Esophagus squamous epithelium (tissue), 4 donors: ENCODE measurements at regions not wholly inside any gene's neighbourhood (a gene's known extent, or its start where the extent isn't known, plus 50 kb on each side); places are given as distances from the start of the nearest gene placed in this dataset.

Source experiments
- POLR2A ChIP-seq, 4 donors: fragments of 450-650 bp; IDR thresholded peaks; one replicate each; pipeline ENCODE4 v1.6.1; 2017; ENCODE audit warnings: antibody characterized with exemption in 4 of 4, mild to moderate bottlenecking in 4 of 4, moderate library complexity in 3 of 4
- TF ChIP-seq, protein P1 (sequence below), 6 experiments: fragments of 450-650 bp in 4 of 6; fragments of 200-600 bp in 2 of 6; sonication (generic) in 2 of 6; IDR thresholded peaks; one replicate each; pipeline ENCODE4 v1.5.1; 2016 to 2019; ENCODE audit warnings: antibody characterized with exemption in 6 of 6, mild to moderate bottlenecking in 4 of 6, moderate library complexity in 4 of 6

DNA sequence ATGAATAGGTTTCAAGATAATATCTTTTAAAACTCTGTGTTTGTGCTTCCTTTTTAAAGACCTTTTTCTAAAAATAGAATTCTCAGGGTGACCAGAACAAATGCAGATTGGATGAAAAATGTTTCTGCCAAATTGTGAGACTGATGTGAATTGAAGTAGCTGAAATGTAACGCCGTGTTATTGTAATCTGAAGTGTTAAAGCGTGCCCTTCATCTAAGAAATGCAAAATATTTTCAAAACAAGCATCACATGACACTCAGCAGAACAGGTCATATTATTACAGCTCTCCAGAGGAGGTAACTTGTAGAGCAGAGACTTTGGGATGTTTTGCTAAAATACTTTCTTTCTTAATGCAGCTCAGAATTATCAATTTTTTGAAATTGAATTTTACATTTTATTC lies 90.0 kb upstream of the PLEKHA5 start:
- TF ChIP-seq, protein P1, sequence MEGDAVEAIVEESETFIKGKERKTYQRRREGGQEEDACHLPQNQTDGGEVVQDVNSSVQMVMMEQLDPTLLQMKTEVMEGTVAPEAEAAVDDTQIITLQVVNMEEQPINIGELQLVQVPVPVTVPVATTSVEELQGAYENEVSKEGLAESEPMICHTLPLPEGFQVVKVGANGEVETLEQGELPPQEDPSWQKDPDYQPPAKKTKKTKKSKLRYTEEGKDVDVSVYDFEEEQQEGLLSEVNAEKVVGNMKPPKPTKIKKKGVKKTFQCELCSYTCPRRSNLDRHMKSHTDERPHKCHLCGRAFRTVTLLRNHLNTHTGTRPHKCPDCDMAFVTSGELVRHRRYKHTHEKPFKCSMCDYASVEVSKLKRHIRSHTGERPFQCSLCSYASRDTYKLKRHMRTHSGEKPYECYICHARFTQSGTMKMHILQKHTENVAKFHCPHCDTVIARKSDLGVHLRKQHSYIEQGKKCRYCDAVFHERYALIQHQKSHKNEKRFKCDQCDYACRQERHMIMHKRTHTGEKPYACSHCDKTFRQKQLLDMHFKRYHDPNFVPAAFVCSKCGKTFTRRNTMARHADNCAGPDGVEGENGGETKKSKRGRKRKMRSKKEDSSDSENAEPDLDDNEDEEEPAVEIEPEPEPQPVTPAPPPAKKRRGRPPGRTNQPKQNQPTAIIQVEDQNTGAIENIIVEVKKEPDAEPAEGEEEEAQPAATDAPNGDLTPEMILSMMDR (IDR thresholded peaks at IDR 0.05): no peak
- TF ChIP-seq POLR2A (IDR thresholded peaks at IDR 0.05): no peak
